IMR-90 (cell line): ENCODE measurements at regions not wholly inside any gene's neighbourhood (a gene's known extent, or its start where the extent isn't known, plus 50 kb on each side); places are given as distances from the start of the nearest gene placed in this dataset.

Experiments
- ATAC-seq: fragments of 200-7000 bp; cut with Tn5 transposase; 2 replicates; pipeline ENCODE4 v1.9.1; 2020; ENCODE audit warnings: low read depth, mild to moderate bottlenecking, moderate library complexity
- BruUV-seq: library from RNA; stranded (reverse); fragments of 400-500 nt; replicated peaks from 2 replicates; lab custom pipeline; 2021; lab: Mats Ljungman, UMichigan
- CTCF ChIA-PET: fragments of 300-600 bp; formaldehyde crosslinking; extraction: SDS; loops from one replicate; lab custom pipeline; 2021; ENCODE audit warnings: antibody characterized with exemption; lab: Yijun Ruan, JAX
- POLR2A ChIA-PET: fragments of 300-600 bp; sonication (Branson Sonifier 250); formaldehyde crosslinking; loops from one replicate; lab custom pipeline; 2022; ENCODE audit warnings: antibody characterized with exemption; ENCODE audit not compliant: unreplicated experiment; lab: Charles Lee
- DNase-seq: peaks from one replicate; pipeline ENCODE4 v3.0.0; 2013
- H2AFZ ChIP-seq: replicated peaks from 2 replicates; pipeline ENCODE3; 2013; ENCODE audit warnings: low read length, mild to moderate bottlenecking; ENCODE audit not compliant: poor library complexity
- H2AK5ac ChIP-seq: 2 replicates; pipeline ENCODE4 v1.6.1; 2013; ENCODE audit warnings: low read depth, low read length, inconsistent platforms
- H2AK9ac ChIP-seq: replicated peaks from 2 replicates; pipeline ENCODE3; 2013; ENCODE audit warnings: mild to moderate bottlenecking, low read depth, low read length, moderate library complexity; ENCODE audit not compliant: poor library complexity
- H2BK120ac ChIP-seq: 2 replicates; pipeline ENCODE4 v1.6.1; 2013; ENCODE audit warnings: low read depth, low read length, inconsistent platforms
- H2BK15ac ChIP-seq: 3 replicates; pipeline ENCODE4 v1.6.1; 2013; ENCODE audit warnings: low read depth, low read length, inconsistent platforms
- H2BK20ac ChIP-seq: 2 replicates; pipeline ENCODE4 v1.6.1; 2013; ENCODE audit warnings: low read depth, mild to moderate bottlenecking, inconsistent platforms, low read length, moderate library complexity
- H2BK5ac ChIP-seq: 2 replicates; pipeline ENCODE4 v1.6.1; 2013; ENCODE audit warnings: mild to moderate bottlenecking, low read depth, low read length, inconsistent platforms; ENCODE audit not compliant: poor library complexity, severe bottlenecking
- H3K14ac ChIP-seq: replicated peaks from 2 replicates; pipeline ENCODE4 v1.6.1; 2013; ENCODE audit warnings: low read depth, low read length, inconsistent platforms
- H3K18ac ChIP-seq: 2 replicates; pipeline ENCODE4 v1.6.1; 2013; ENCODE audit warnings: low read depth, low read length, control low read depth
- H3K23ac ChIP-seq: 2 replicates; pipeline ENCODE4 v1.6.1; 2013; ENCODE audit warnings: low read depth, low read length, inconsistent platforms
- H3K27ac ChIP-seq: 2 replicates; pipeline ENCODE4 v1.5.1; 2013; ENCODE audit warnings: mild to moderate bottlenecking, control low read depth, low read length; ENCODE audit not compliant: insufficient read depth
- H3K27me3 ChIP-seq: 2 replicates; pipeline ENCODE4 v1.6.1; 2013; ENCODE audit warnings: low read length; ENCODE audit not compliant: control insufficient read depth, insufficient read depth
- H3K36me3 ChIP-seq: 2 replicates; pipeline ENCODE4 v1.6.1; 2013; ENCODE audit warnings: low read length, mixed read lengths; ENCODE audit not compliant: control insufficient read depth, insufficient read depth
- H3K4ac ChIP-seq: 2 replicates; pipeline ENCODE4 v1.6.1; 2013; ENCODE audit warnings: low read depth, low read length, inconsistent platforms
- H3K4me1 ChIP-seq: 2 replicates; pipeline ENCODE4 v1.6.1; 2013; ENCODE audit warnings: low read length, mixed read lengths; ENCODE audit not compliant: control insufficient read depth, insufficient read depth
- H3K4me2 ChIP-seq: 2 replicates; pipeline ENCODE4 v1.6.1; 2013; ENCODE audit warnings: low read depth, mild to moderate bottlenecking, control low read depth, low read length, moderate library complexity
- H3K4me3 ChIP-seq: 2 replicates; pipeline ENCODE4 v1.5.1; 2013; ENCODE audit warnings: low read depth, mild to moderate bottlenecking, control low read depth, low read length, moderate library complexity; ENCODE audit not compliant: insufficient read depth
- H3K56ac ChIP-seq: 2 replicates; pipeline ENCODE4 v1.6.1; 2013; ENCODE audit warnings: low read length, inconsistent platforms; ENCODE audit not compliant: insufficient read depth; ENCODE audit errors: extremely low read depth
- H3K79me1 ChIP-seq, 2 experiments: 2 replicates each; pipeline ENCODE4 v1.6.1; 2013; ENCODE audit warnings: low read length in 2 of 2, inconsistent platforms in 1 of 2, low read depth in 1 of 2
- H3K9ac ChIP-seq: 2 replicates; pipeline ENCODE4 v1.6.1; 2013; ENCODE audit warnings: low read depth, low read length, control low read depth
- H3K9me1 ChIP-seq: 2 replicates; pipeline ENCODE4 v1.6.1; 2013; ENCODE audit warnings: low read length, inconsistent platforms; ENCODE audit not compliant: insufficient read depth
- H3K9me3 ChIP-seq: 2 replicates; pipeline ENCODE4 v1.6.1; 2013; ENCODE audit warnings: low read length; ENCODE audit not compliant: control insufficient read depth, insufficient read depth
- H4K20me1 ChIP-seq: 2 replicates; pipeline ENCODE4 v1.6.1; 2013; ENCODE audit warnings: low read length, inconsistent platforms; ENCODE audit not compliant: insufficient read depth
- H4K5ac ChIP-seq: 2 replicates; pipeline ENCODE4 v1.6.1; 2013; ENCODE audit warnings: mild to moderate bottlenecking, low read depth, low read length, control low read depth
- H4K8ac ChIP-seq, 2 experiments: 2 replicates each; pipeline ENCODE4 v1.6.1; 2013; ENCODE audit warnings: low read depth in 2 of 2, low read length in 2 of 2, control low read depth in 1 of 2, inconsistent platforms in 1 of 2
- H4K91ac ChIP-seq: 2 replicates; pipeline ENCODE4 v1.6.1; 2013; ENCODE audit warnings: low read depth, low read length, inconsistent platforms; ENCODE audit not compliant: insufficient read depth
- CEBPB ChIP-seq: IDR thresholded peaks from 2 replicates; pipeline ENCODE4 v1.6.1; 2012; ENCODE audit warnings: low read depth, low read length, improper control_type of control experiment
- CHD1 ChIP-seq: IDR thresholded peaks from 2 replicates; pipeline ENCODE4 v1.6.1; 2012; ENCODE audit warnings: low read depth, low read length, improper control_type of control experiment
- CTCF ChIP-seq: conservative IDR thresholded peaks from 2 replicates; pipeline ENCODE4 v1.5.1; 2012; ENCODE audit warnings: mild to moderate bottlenecking, low read depth, low read length, improper control_type of control experiment
- ELK1 ChIP-seq: fragments of 150-350 bp; IDR thresholded peaks from 2 replicates; pipeline ENCODE4 v1.6.1; 2016; ENCODE audit warnings: low read depth, mild to moderate bottlenecking, low read length, moderate library complexity, borderline replicate concordance
- MAFK ChIP-seq: IDR thresholded peaks from 2 replicates; pipeline ENCODE4 v1.6.1; 2012; ENCODE audit warnings: low read depth, low read length, improper control_type of control experiment
- MXI1 ChIP-seq: IDR thresholded peaks from 2 replicates; pipeline ENCODE4 v1.6.1; 2012; ENCODE audit warnings: low read depth, mild to moderate bottlenecking, low read length, moderate library complexity, borderline replicate concordance
- RAD21 ChIP-seq: IDR thresholded peaks from 2 replicates; pipeline ENCODE4 v1.6.1; 2012; ENCODE audit warnings: low read length, improper control_type of control experiment
- USF2 ChIP-seq: fragments of 150-350 bp; IDR thresholded peaks from 2 replicates; pipeline ENCODE4 v1.6.1; 2017; ENCODE audit warnings: mild to moderate bottlenecking, antibody characterized with exemption, low read length, low read depth
- WGBS, 2 experiments: methylation state at CpG; one replicate each; pipeline versions ENCODE4 v1.1.5 to v1.1.7; 2013; ENCODE audit warnings: missing lambda C conversion rate in 2 of 2; ENCODE audit not compliant: insufficient read length in 1 of 2; ENCODE audit errors: extremely low coverage in 2 of 2; 5-methylcytosine and 5-hydroxymethylcytosine counted together
- dilution Hi-C: fragments of 300-500 bp; cut with HindIII; formaldehyde crosslinking; loops from one replicate; pipeline ENCODE4 v1.14.3; 2018; ENCODE audit warnings: low sequenced_read_pairs; ENCODE audit not compliant: unreplicated experiment
- in situ Hi-C: fragments of 300-500 bp; cut with MboI; formaldehyde crosslinking; loops from 3 replicates; pipeline ENCODE4 v1.14.3; 2019; ENCODE audit warnings: low sequenced_read_pairs, inconsistent platforms, mixed read lengths
- intact Hi-C: fragments of 100-400 bp; cut with micrococcal nuclease; formaldehyde crosslinking; loops from 2 replicates; pipeline ENCODE4 v1.10.0; 2022

DNA sequence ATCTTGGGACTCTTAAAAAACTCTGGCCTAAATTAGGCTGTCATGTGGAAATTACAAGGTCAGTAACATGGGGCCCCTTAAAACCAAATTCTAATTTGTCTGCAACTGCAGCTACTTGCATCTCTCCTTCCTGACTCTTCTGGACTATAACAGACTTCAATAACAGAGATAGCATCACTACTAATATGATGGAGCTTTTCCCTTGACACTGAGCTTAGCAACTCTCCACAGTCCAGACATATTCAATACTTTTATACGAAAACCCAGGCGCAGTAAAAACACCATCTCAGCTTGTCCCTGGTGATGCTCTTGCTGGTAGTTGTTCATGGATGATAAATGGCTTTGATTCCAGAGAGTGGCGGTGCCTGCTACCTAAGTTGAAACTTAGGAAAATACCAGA is 850.4 kb downstream of the STIM2 start:
- no peak overlapping the region for H4K91ac ChIP-seq
- H3K4me2 ChIP-seq: no peak overlapping the region
- H4K5ac ChIP-seq: no peak overlapping the region
- H3K27me3 ChIP-seq: no peaks in the 10 kb centered on the region
- H3K27ac ChIP-seq: no peak overlapping the region
- no peak overlapping the region for H2BK20ac ChIP-seq
- intact Hi-C loops (no loop called here), in situ Hi-C loops (no loop called here), dilution Hi-C loops (no loop called here)
- H3K9me1 ChIP-seq: no peaks in the 10 kb centered on the region
- H3K56ac ChIP-seq: no peak overlapping the region
- no peak for TF ChIP-seq USF2
- no peak for TF ChIP-seq CTCF
- TF ChIP-seq CHD1: no peak
- TF ChIP-seq MXI1: no peak
- no peak for TF ChIP-seq ELK1
- TF ChIP-seq MAFK: no peak
- no peak for TF ChIP-seq CEBPB
- TF ChIP-seq RAD21: no peak
- no CpG with 5 or more reads among the region's 3 CpGs for WGBS, 2 experiments
- H3K4me1 ChIP-seq: no peaks in the 10 kb centered on the region
- no peak overlapping the region for H3K18ac ChIP-seq
- H2AFZ ChIP-seq: no peak overlapping the region
- H2AK5ac ChIP-seq: no peak overlapping the region
- no peaks in the 10 kb centered on the region for H3K9me3 ChIP-seq
- H3K23ac ChIP-seq: no peak overlapping the region
- H2BK120ac ChIP-seq: no peak overlapping the region
- no peak overlapping the region for H2BK5ac ChIP-seq
- POLR2A ChIA-PET: no interaction called here
- no peaks in the 10 kb centered on the region for H3K36me3 ChIP-seq
- ATAC-seq (no peak), DNase-seq (no peak)
- H4K8ac ChIP-seq: no peak overlapping the region
- no peak overlapping the region for H3K9ac ChIP-seq
- no peak overlapping the region for H2BK15ac ChIP-seq
- H2AK9ac ChIP-seq: no peak overlapping the region
- H3K4ac ChIP-seq: no peak overlapping the region
- no peak overlapping the region for H3K14ac ChIP-seq
- CTCF ChIA-PET: no interaction called here
- no peaks in the 10 kb centered on the region for H4K20me1 ChIP-seq
- no peak overlapping the region for H3K4me3 ChIP-seq
- no TSS peak for BruUV-seq
- no peaks in the 10 kb centered on the region for H3K79me1 ChIP-seq
